Left lung (tissue), 4 donors: ENCODE measurements at regions not wholly inside any gene's neighbourhood (a gene's known extent, or its start where the extent isn't known, plus 50 kb on each side); places are given as distances from the start of the nearest gene placed in this dataset.

Experiments used
- ATAC-seq: fragments of 200-7000 bp; cut with Tn5 transposase; one replicate; pipeline ENCODE4 v1.9.1; 2020; ENCODE audit warnings: moderate library complexity
- DNase-seq, 4 donors: peaks; one replicate each; pipeline ENCODE4 v3.0.0-alpha.2; 2013 to 2020
- H3K27ac ChIP-seq, 2 donors: fragments of 200-600 bp; sonication (generic) in 1 of 2; one replicate each; pipeline versions ENCODE4 v1.5.0 to v1.8.0; 2020 to 2021
- H3K27me3 ChIP-seq, 2 donors: fragments of 200-600 bp; sonication (generic) in 1 of 2; one replicate each; pipeline versions ENCODE4 v1.5.0 to v1.8.0; 2020 to 2021
- H3K36me3 ChIP-seq, 2 donors: fragments of 200-600 bp; sonication (generic) in 1 of 2; one replicate each; pipeline versions ENCODE4 v1.5.0 to v1.8.0; 2020 to 2021
- H3K4me1 ChIP-seq, 2 donors: fragments of 200-600 bp; one replicate each; pipeline ENCODE4 v1.8.0; 2021
- H3K4me3 ChIP-seq, 2 donors: fragments of 200-600 bp; sonication (generic) in 1 of 2; one replicate each; pipeline versions ENCODE4 v1.5.0 to v1.8.0; 2020 to 2021; ENCODE audit warnings: mild to moderate bottlenecking in 1 of 2
- H3K9me3 ChIP-seq, 2 donors: fragments of 200-600 bp; sonication (generic) in 1 of 2; one replicate each; pipeline versions ENCODE4 v1.5.0 to v1.8.0; 2020 to 2021
- intact Hi-C, 2 donors: fragments of 100-400 bp; cut with DNase I; formaldehyde crosslinking; loops; one replicate each; pipeline versions ENCODE4 v1.11.2 to v1.14.2; 2022
- TF ChIP-seq, protein P1 (sequence below), 2 donors: fragments of 200-600 bp; sonication (generic) in 1 of 2; IDR thresholded peaks; one replicate each; pipeline versions ENCODE4 v1.5.0 to v1.8.0; 2021; ENCODE audit warnings: antibody characterized with exemption in 2 of 2
- donor health status: DM: no; HTN: yes; CAD: no.
- donor health status: DM: no; HTN: no; CAD: no.

DNA sequence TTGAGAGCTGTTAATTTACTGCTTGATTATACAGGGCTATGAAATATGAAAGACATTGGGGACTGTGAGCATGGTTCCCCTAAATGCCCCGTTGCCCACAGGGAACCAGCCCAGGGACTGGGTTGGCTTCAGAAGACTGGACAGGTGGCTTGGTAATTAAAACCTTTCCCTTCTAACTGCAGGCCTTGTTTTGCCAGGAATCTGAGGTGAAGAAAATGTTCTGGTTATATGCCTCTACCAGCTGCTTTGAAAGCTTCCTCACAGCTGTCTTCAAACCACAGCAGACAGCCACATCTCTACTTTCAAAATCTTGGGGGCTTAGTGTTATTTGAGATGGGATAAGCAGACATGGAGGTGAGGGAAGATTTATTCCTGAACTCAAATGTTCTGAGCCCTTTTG is 153.3 kb upstream of the SPRY4 start:
- H3K36me3 ChIP-seq, result no peaks in the 10 kb centered on the region
- no peaks in the 10 kb centered on the region for H3K27me3 ChIP-seq
- peaks cover 0 to 6% of the 10 kb centered on the region in 2 donors for H3K9me3 ChIP-seq
- H3K4me3 ChIP-seq, result no peak overlapping the region
- ATAC-seq (no peak), DNase-seq (no peak)
- intact Hi-C loops, result no loop called here
- TF ChIP-seq, protein P1, sequence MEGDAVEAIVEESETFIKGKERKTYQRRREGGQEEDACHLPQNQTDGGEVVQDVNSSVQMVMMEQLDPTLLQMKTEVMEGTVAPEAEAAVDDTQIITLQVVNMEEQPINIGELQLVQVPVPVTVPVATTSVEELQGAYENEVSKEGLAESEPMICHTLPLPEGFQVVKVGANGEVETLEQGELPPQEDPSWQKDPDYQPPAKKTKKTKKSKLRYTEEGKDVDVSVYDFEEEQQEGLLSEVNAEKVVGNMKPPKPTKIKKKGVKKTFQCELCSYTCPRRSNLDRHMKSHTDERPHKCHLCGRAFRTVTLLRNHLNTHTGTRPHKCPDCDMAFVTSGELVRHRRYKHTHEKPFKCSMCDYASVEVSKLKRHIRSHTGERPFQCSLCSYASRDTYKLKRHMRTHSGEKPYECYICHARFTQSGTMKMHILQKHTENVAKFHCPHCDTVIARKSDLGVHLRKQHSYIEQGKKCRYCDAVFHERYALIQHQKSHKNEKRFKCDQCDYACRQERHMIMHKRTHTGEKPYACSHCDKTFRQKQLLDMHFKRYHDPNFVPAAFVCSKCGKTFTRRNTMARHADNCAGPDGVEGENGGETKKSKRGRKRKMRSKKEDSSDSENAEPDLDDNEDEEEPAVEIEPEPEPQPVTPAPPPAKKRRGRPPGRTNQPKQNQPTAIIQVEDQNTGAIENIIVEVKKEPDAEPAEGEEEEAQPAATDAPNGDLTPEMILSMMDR (IDR thresholded peaks at IDR 0.05), result no peak
- H3K27ac ChIP-seq, result no peak overlapping the region
- H3K4me1 ChIP-seq, result no peaks in the 10 kb centered on the region

DNA sequence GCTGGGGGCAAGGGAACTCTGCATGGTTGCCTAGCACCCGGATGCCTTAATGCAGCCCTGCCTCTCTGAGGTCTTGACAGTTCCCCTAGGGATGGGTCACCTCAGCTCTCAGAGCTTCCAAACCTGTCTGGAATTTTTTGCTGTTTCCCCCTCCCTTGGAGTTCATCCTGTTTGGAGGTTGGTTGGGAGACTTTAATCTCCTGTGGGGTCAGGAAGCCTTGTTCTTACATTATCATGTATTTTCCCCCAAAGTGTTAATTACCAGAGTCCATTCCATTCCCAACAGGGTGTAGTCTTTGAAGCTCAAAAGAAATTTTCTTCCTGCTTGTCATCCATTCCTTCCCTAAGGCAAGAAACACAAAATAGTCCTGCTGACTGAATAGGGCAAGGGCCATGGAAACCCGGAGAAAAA is 150.3 kb upstream of the SPRY4 start:
- TF ChIP-seq, protein P1 (IDR thresholded peaks at IDR 0.05), result no peak
- Histone ChIP-seq H3K9me3 (peaks cover 0 to 6% of the 10 kb centered on the region in 2 donors), H3K36me3 (no peaks in the 10 kb centered on the region), H3K4me3 (no peak overlapping the region), H3K4me1 (no peaks in the 10 kb centered on the region), H3K27ac (no peak overlapping the region), H3K27me3 (no peaks in the 10 kb centered on the region)
- intact Hi-C loops, result no loop called here
- no peak for DNase-seq
- ATAC-seq, result no peak

DNA sequence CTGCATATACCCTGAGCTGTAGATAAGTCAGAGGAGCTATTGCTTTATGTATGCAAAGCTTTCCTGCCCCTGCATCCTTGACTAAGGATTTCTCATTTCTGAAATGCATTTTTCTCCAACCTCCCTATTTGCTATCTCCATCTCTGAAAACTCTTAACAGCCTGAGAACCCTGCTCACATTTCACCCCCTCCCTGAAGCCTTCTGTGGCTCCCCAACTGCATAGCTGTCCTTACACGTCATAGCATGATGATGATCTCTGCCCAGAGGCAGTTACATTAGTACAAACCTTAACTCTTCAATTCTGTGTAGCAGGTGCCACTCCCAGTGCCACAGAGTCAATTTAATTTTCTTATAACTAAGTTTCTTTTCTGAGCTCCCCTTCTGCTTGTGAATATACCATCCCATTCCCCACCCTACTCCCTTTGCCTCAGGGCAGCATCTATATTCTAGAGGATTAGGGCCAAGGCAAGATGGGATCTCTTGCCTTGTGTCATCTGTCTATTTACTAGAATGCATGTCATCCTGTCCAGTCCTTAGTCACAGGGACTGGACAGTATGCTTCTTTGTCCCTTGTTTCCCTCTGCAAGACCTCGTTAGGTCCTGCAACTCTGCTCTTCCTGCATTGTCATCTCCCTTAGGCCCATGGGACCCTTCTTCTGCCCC is 149.7 kb upstream of the SPRY4 start:
- Histone ChIP-seq H3K9me3 (peaks cover 0 to 6% of the 10 kb centered on the region in 2 donors), H3K4me1 (no peaks in the 10 kb centered on the region), H3K27ac (no peak overlapping the region), H3K27me3 (no peaks in the 10 kb centered on the region), H3K36me3 (no peaks in the 10 kb centered on the region), H3K4me3 (no peak overlapping the region)
- DNase-seq (no peak), ATAC-seq (no peak)
- TF ChIP-seq, protein P1 (IDR thresholded peaks at IDR 0.05), result no peak
- intact Hi-C loops, result no loop called here

DNA sequence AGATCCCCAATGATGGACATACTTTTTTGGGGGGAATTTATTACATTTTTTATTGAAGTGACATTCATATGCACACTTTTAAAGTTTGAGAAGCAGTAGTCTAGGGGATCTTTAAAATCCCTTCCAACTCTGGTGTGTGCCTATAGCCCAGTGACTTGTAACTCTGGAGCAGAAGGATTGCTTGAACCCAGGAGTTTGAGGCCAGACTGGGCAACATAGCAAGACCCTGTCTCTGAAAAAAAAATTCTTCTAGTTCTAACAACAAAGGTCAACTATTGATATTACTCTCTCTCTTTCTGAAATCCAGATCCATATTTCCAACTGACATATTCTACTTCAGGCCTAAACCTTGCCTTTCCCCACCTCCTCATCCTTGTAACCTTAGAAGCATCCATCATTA is 148.2 kb upstream of the SPRY4 start:
- ATAC-seq (no peak), DNase-seq (no peak)
- intact Hi-C loops, result no loop called here
- Histone ChIP-seq H3K36me3 (no peaks in the 10 kb centered on the region), H3K4me1 (no peaks in the 10 kb centered on the region), H3K9me3 (no peaks in the 10 kb centered on the region), H3K27ac (no peak overlapping the region), H3K4me3 (no peak overlapping the region), H3K27me3 (no peaks in the 10 kb centered on the region)
- TF ChIP-seq, protein P1 (IDR thresholded peaks at IDR 0.05), result no peak

DNA sequence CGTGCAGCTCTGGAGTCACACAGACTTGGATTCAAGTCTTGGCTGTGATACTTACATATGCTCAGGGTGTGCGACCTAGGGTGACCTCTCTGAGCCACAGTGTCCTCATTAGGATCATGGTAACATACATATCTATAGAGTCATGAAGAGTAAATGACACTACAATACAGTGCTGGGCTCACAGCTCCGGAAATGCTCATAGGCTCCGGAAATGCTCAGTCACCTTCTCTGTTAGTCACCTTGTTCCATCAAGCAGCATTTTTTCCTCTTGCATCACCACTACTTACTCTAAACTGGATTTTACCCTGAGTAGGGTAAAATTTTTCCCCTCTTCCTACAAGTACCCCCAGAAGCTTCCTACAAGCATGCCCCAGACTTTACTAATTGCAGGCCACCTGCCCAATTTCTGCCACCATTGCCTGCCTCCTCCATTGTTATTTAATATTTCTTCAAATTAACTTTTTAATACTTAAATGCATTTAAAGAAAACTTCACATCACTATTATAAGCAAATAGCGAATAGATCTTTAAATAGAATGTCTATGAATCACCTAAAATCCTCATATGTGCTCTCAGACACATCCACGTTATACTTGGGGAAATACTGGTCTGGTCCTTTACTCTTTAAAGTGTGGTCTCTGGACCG is 147.6 kb upstream of the SPRY4 start:
- intact Hi-C loops, result no loop called here
- Histone ChIP-seq H3K27me3 (no peaks in the 10 kb centered on the region), H3K4me3 (no peak overlapping the region), H3K27ac (no peak overlapping the region), H3K9me3 (no peaks in the 10 kb centered on the region), H3K4me1 (no peaks in the 10 kb centered on the region), H3K36me3 (no peaks in the 10 kb centered on the region)
- DNase-seq, result no peak
- TF ChIP-seq, protein P1 (IDR thresholded peaks at IDR 0.05), result no peak
- ATAC-seq, result peak; percentile 70
